Thyroid gland (tissue), 4 donors: ENCODE measurements at regions not wholly inside any gene's neighbourhood (a gene's known extent, or its start where the extent isn't known, plus 50 kb on each side); places are given as distances from the start of the nearest gene placed in this dataset.

ENCODE experiments used
- DNase-seq, 2 donors: peaks; one replicate each; pipeline ENCODE4 v3.0.0-alpha.2; 2019
- H3K27ac ChIP-seq, 3 donors: fragments of 200-600 bp; sonication (generic); 1 replicate in 2 of 3; 2 replicates in 1 of 3; pipeline ENCODE4 v1.5.1; 2016 to 2019; ENCODE audit warnings: mild to moderate bottlenecking in 1 of 3, moderate library complexity in 1 of 3
- H3K27me3 ChIP-seq: fragments of 200-600 bp; sonication (generic); one replicate; pipeline ENCODE4 v1.5.1; 2019
- H3K36me3 ChIP-seq, 2 donors: fragments of 200-600 bp; sonication (generic); one replicate each; pipeline ENCODE4 v1.5.1; 2016 to 2019
- H3K4me1 ChIP-seq, 2 donors: fragments of 200-600 bp; sonication (generic); one replicate each; pipeline ENCODE4 v1.5.1; 2017 to 2019
- H3K4me3 ChIP-seq, 3 donors: fragments of 200-600 bp; sonication (generic); replicated peaks in 1 of 3; 1 replicate in 2 of 3; 2 replicates in 1 of 3; pipeline ENCODE4 v1.5.1; 2016; ENCODE audit warnings: mild to moderate bottlenecking in 1 of 3
- H3K9me3 ChIP-seq: fragments of 200-600 bp; sonication (generic); one replicate; pipeline ENCODE4 v1.5.1; 2017
- POLR2A ChIP-seq, 2 donors: fragments of 450-650 bp; IDR thresholded peaks; one replicate each; pipeline ENCODE4 v1.6.1; 2017; ENCODE audit warnings: antibody characterized with exemption in 2 of 2, mild to moderate bottlenecking in 2 of 2, moderate library complexity in 1 of 2
- WGBS, 2 donors: methylation state at CpG; one replicate each; pipeline ENCODE4 v1.1.5; 2017; 5-methylcytosine and 5-hydroxymethylcytosine counted together
- intact Hi-C: fragments of 100-400 bp; cut with DNase I; formaldehyde crosslinking; loops from one replicate; pipeline ENCODE4 v1.15.1; 2023
- TF ChIP-seq, protein P1 (sequence below), 6 experiments: fragments of 200-600 bp in 3 of 6; fragments of 450-650 bp in 3 of 6; sonication (generic) in 3 of 6; IDR thresholded peaks; one replicate each; pipeline ENCODE4 v1.5.1; 2016 to 2019; ENCODE audit warnings: antibody characterized with exemption in 6 of 6, mild to moderate bottlenecking in 2 of 6, inconsistent platforms in 1 of 6, moderate library complexity in 1 of 6

DNA sequence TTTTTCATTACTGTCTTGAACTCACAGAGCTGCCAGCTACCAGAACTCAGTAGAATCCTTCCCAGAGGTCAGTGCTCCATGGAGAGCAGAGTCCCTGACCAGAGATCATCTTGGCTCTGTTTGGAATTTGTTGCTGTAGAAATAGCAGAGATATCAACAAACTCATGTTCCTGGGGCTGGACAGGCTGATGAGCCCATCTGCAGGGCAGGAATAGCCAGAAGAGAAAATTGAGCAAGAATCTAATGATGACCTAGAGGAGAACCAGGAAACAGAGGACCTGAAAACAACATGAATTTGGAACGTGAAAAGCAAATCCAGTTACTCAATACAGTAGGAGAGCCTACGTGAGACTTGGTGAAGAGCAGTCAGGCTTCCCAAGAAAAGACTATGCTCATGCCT, 437.8 kb downstream of the PLK2 start:
- TF ChIP-seq POLR2A (IDR thresholded peaks at IDR 0.05) = no peak
- TF ChIP-seq, protein P1, sequence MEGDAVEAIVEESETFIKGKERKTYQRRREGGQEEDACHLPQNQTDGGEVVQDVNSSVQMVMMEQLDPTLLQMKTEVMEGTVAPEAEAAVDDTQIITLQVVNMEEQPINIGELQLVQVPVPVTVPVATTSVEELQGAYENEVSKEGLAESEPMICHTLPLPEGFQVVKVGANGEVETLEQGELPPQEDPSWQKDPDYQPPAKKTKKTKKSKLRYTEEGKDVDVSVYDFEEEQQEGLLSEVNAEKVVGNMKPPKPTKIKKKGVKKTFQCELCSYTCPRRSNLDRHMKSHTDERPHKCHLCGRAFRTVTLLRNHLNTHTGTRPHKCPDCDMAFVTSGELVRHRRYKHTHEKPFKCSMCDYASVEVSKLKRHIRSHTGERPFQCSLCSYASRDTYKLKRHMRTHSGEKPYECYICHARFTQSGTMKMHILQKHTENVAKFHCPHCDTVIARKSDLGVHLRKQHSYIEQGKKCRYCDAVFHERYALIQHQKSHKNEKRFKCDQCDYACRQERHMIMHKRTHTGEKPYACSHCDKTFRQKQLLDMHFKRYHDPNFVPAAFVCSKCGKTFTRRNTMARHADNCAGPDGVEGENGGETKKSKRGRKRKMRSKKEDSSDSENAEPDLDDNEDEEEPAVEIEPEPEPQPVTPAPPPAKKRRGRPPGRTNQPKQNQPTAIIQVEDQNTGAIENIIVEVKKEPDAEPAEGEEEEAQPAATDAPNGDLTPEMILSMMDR (IDR thresholded peaks at IDR 0.05) = no peak
- no peaks in the 10 kb centered on the region for H3K9me3 ChIP-seq
- intact Hi-C loops = no loop called here
- peaks cover 0 to 9% of the 10 kb centered on the region in 2 donors for H3K4me1 ChIP-seq
- H3K4me3 ChIP-seq = no peak overlapping the region
- no peaks in the 10 kb centered on the region for H3K27me3 ChIP-seq
- H3K36me3 ChIP-seq = no peaks in the 10 kb centered on the region
- no peak for DNase-seq
- whole genome bisulfite sequencing, 2 donors = 61 to 80% methylated on average over 2 of the region's 2 CpGs
- H3K27ac ChIP-seq = no peak overlapping the region

DNA sequence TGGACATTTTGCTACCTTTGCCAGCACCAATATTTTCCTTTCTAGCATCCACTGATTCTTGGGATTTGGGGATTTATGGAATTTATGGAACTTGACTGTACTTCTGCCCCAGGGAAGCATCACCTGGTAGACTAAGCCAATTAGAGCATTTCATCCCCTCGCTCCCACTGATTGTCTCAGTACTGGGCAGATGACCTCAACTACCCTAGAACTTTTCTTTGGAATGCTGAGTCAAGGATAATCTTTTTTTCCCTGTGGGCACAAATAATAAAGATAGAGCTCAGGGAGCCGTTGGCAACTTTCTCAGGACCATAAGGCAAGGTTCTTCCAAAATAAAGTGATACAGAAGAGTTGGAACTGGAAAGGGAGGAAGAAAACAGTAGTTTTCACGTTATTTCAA, 438.4 kb downstream of the PLK2 start:
- intact Hi-C loops = no loop called here
- no peaks in the 10 kb centered on the region for H3K27me3 ChIP-seq
- WGBS, 2 donors = 62 to 69% methylated on average over 3 of the region's 3 CpGs
- no peaks in the 10 kb centered on the region for H3K36me3 ChIP-seq
- no peak for TF ChIP-seq POLR2A (IDR thresholded peaks at IDR 0.05)
- TF ChIP-seq, protein P1 (IDR thresholded peaks at IDR 0.05) = no peak
- H3K27ac ChIP-seq = no peak overlapping the region
- no peak for DNase-seq
- peaks cover 0 to 9% of the 10 kb centered on the region in 2 donors for H3K4me1 ChIP-seq
- no peaks in the 10 kb centered on the region for H3K9me3 ChIP-seq
- no peak overlapping the region for H3K4me3 ChIP-seq

GRCh38 chr5:58019614-58020013, 440.3 kb downstream of the PLK2 start:
- no peaks in the 10 kb centered on the region for H3K27me3 ChIP-seq
- no peak overlapping the region for H3K27ac ChIP-seq
- peaks cover 0 to 9% of the 10 kb centered on the region in 2 donors for H3K4me1 ChIP-seq
- DNase-seq = peak; percentile 10 to 30
- 52 to 59% methylated on average over 3 of the region's 3 CpGs for WGBS, 2 donors
- H3K9me3 ChIP-seq = no peaks in the 10 kb centered on the region
- intact Hi-C loops = no loop called here
- no peak for TF ChIP-seq POLR2A (IDR thresholded peaks at IDR 0.05)
- TF ChIP-seq, protein P1 (IDR thresholded peaks at IDR 0.05) = no peak
- H3K36me3 ChIP-seq = no peaks in the 10 kb centered on the region
- no peak overlapping the region for H3K4me3 ChIP-seq

- 93 to 97% methylated on average over 1 of the region's 1 CpG for WGBS, 2 donors
- TF ChIP-seq, protein P1 (IDR thresholded peaks at IDR 0.05) = no peak
- no peak for TF ChIP-seq POLR2A (IDR thresholded peaks at IDR 0.05)
- intact Hi-C loops = no loop called here
These were observed 441.9 kb downstream of the PLK2 start for GRCh38 chr5:58018016-58018415.

GRCh38 chr5:58016877-58017276, 443.0 kb downstream of the PLK2 start:
- Histone ChIP-seq H3K36me3 (no peaks in the 10 kb centered on the region), H3K4me1 (peaks cover 0 to 9% of the 10 kb centered on the region in 2 donors), H3K27me3 (no peaks in the 10 kb centered on the region), H3K4me3 (no peak overlapping the region), H3K9me3 (no peaks in the 10 kb centered on the region), H3K27ac (no peak overlapping the region)
- 88 to 91% methylated on average over 2 of the region's 2 CpGs for WGBS, 2 donors
- no peak for TF ChIP-seq POLR2A (IDR thresholded peaks at IDR 0.05)
- TF ChIP-seq, protein P1 (IDR thresholded peaks at IDR 0.05) = no peak
- intact Hi-C loops = no loop called here
- no peak for DNase-seq

More at GRCh38 chr5:58018016-58018415, 441.9 kb downstream of the PLK2 start:
- peaks cover 0 to 9% of the 10 kb centered on the region in 2 donors for H3K4me1 ChIP-seq
- H3K9me3 ChIP-seq = no peaks in the 10 kb centered on the region
- DNase-seq = no peak
- no peak overlapping the region for H3K4me3 ChIP-seq
- H3K27ac ChIP-seq = no peak overlapping the region
- no peaks in the 10 kb centered on the region for H3K27me3 ChIP-seq
- no peaks in the 10 kb centered on the region for H3K36me3 ChIP-seq
